Transverse colon (tissue), 4 donors: ENCODE measurements at regions not wholly inside any gene's neighbourhood (a gene's known extent, or its start where the extent isn't known, plus 50 kb on each side); places are given as distances from the start of the nearest gene placed in this dataset.

Experiments
- DNase-seq: peaks from one replicate; pipeline ENCODE4 v3.0.0-alpha.2; 2019
- H3K27ac ChIP-seq, 4 donors: fragments of 200-600 bp; sonication (generic); 2 replicates each; pipeline ENCODE4 v1.5.1; 2016 to 2018; ENCODE audit warnings: inconsistent platforms in 4 of 4
- H3K27me3 ChIP-seq: fragments of 200-600 bp; sonication (generic); 2 replicates; pipeline ENCODE4 v1.5.1; 2017; ENCODE audit warnings: inconsistent platforms
- H3K36me3 ChIP-seq, 4 donors: fragments of 200-600 bp; sonication (generic); 2 replicates each; pipeline ENCODE4 v1.5.1; 2017 to 2019; ENCODE audit warnings: inconsistent platforms in 4 of 4
- H3K4me1 ChIP-seq, 4 donors: fragments of 200-600 bp; sonication (generic); 2 replicates each; pipeline ENCODE4 v1.5.1; 2017 to 2020; ENCODE audit warnings: inconsistent platforms in 4 of 4
- H3K4me3 ChIP-seq, 4 donors: fragments of 200-600 bp; sonication (generic); 1 replicate in 1 of 4; 2 replicates in 3 of 4; pipeline versions ENCODE4 v1.5.1 to v1.6.1; 2017 to 2019; ENCODE audit warnings: inconsistent platforms in 4 of 4
- H3K9me3 ChIP-seq, 2 donors: fragments of 200-600 bp; sonication (generic); 2 replicates each; pipeline ENCODE4 v1.5.1; 2017 to 2019; ENCODE audit warnings: inconsistent platforms in 2 of 2
- EP300 ChIP-seq: sonication (generic); formaldehyde crosslinking; IDR thresholded peaks from one replicate; pipeline ENCODE4 v1.6.1; 2017; ENCODE audit warnings: antibody characterized with exemption, low read depth
- POLR2A ChIP-seq: fragments of 450-650 bp; IDR thresholded peaks from one replicate; pipeline ENCODE4 v1.6.1; 2016; ENCODE audit warnings: antibody characterized with exemption, mild to moderate bottlenecking, moderate library complexity
- POLR2AphosphoS5 ChIP-seq, 3 donors: sonication (generic); formaldehyde crosslinking; IDR thresholded peaks; one replicate each; pipeline ENCODE4 v1.6.1; 2016; ENCODE audit warnings: antibody characterized with exemption in 3 of 3
- WGBS, 2 donors: methylation state at CpG; one replicate each; pipeline ENCODE4 v1.1.5; 2018; ENCODE audit warnings: low coverage in 1 of 2; 5-methylcytosine and 5-hydroxymethylcytosine counted together
- in situ Hi-C, 4 donors: fragments of 200-750 bp; cut with MboI; loops; one replicate each; pipeline versions ENCODE4 v1.15.0 to v1.15.1; 2017; ENCODE audit warnings: low sequenced_read_pairs in 3 of 4, low pct_ligation_motif_present in 1 of 4, low pct_unique_long_range_greater_than_20kb in 1 of 4
- intact Hi-C: fragments of 100-400 bp; cut with DNase I; formaldehyde crosslinking; loops from one replicate; pipeline ENCODE4 v1.15.1; 2023; ENCODE audit warnings: low total_unique reads
- TF ChIP-seq, protein P1 (sequence below), 5 experiments: fragments of 200-600 bp in 3 of 5; fragments of 450-650 bp in 2 of 5; sonication (generic) in 3 of 5; IDR thresholded peaks; 1 replicate in 2 of 5; 2 replicates in 3 of 5; pipeline ENCODE4 v1.5.1; 2016 to 2017; ENCODE audit warnings: antibody characterized with exemption in 5 of 5, inconsistent platforms in 3 of 5, mild to moderate bottlenecking in 2 of 5, moderate library complexity in 1 of 5

DNA sequence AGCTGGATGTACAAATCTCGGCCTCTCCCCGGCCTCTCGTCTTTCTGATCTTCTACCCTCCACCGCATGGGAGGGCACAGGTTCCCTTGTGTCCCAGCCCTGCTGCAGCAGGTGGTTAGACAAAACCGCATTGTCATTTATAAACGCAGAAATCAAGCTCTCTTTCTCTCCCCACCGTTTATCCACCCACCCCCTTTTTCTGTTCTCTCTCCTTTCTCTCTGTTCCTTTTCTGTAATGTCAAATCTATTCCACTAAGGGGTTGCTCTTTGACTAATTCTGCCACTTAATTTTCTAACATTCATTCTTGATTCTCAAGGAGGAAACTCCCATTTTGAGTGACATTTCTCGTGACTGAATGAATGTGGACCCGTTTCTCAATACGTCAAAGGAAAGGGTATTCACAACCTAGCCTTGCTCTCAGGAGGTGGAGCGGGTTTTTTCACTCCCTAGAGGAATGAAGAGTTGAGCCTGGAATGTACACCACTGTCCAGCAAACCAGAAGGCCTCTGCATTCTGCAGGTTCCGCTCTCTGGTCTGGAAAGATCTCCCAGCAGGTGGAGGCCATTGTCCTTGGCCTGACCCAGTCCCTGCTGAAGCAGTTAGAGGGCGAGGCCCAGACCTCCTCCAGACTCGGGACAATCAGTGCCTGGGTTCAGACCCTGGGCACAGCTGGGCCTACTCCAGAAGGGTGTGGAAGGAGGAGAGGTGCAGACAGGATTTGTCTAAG, 70.9 kb upstream of the ENPP6 start:
- H3K4me3 ChIP-seq: no peak overlapping the region
- WGBS, 2 donors: 62 to 82% methylated on average over 4 to 13 of the region's 14 CpGs

DNA sequence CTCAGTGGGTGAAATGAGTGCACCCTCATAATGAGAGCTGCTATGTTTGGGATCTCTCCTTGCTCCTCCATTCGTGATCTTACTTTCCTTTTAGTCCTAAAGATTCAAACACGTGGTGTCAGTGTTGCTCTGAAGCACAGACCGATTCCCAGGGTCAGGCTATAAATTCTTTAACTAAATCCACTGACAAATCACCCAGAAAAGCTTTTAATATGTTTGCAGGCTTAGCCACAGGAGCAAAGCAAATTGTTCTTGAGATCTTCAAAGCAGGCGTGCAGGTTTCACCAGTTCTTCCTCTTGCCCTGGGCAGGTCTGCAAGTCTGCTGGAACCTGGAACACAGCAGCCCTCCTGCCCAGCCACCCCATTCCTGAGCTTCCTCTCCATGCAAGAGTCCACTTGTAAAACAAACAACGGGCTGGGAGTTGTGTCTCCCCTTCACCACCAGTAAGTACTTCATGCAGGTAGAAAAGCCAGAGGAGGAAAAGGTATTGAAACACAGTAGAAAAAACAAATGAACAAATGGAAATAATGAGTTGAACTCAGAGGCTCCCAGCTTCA, 70.1 kb upstream of the ENPP6 start:
- WGBS, 2 donors: 13 to 33% methylated on average over 1 to 5 of the region's 5 CpGs
- intact Hi-C loops: loop anchor here (10.0 kb wide), 1 partner anchor 257 kb away; no protein-coding TSS in a partner anchor
- Histone ChIP-seq H3K4me3 (no peak overlapping the region), H3K9me3 (no peaks in the 10 kb centered on the region), H3K27ac (peak overlapping the region; percentile 49 to 77 (median 64)), H3K27me3 (no peaks in the 10 kb centered on the region), H3K36me3 (no peaks in the 10 kb centered on the region), H3K4me1 (peaks cover under 1 to 28% (median 18%) of the 10 kb centered on the region in 4 donors)
- DNase-seq: peak; percentile 40
- TF ChIP-seq POLR2A: no peak
- TF ChIP-seq, protein P1, sequence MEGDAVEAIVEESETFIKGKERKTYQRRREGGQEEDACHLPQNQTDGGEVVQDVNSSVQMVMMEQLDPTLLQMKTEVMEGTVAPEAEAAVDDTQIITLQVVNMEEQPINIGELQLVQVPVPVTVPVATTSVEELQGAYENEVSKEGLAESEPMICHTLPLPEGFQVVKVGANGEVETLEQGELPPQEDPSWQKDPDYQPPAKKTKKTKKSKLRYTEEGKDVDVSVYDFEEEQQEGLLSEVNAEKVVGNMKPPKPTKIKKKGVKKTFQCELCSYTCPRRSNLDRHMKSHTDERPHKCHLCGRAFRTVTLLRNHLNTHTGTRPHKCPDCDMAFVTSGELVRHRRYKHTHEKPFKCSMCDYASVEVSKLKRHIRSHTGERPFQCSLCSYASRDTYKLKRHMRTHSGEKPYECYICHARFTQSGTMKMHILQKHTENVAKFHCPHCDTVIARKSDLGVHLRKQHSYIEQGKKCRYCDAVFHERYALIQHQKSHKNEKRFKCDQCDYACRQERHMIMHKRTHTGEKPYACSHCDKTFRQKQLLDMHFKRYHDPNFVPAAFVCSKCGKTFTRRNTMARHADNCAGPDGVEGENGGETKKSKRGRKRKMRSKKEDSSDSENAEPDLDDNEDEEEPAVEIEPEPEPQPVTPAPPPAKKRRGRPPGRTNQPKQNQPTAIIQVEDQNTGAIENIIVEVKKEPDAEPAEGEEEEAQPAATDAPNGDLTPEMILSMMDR (IDR thresholded peaks at IDR 0.05): peak in 4 of 5 experiments; percentile 17 to 22 (median 19)
- in situ Hi-C loops: loop anchor here in 3 of 4 donors (10.0 kb wide), 2 partner anchors 187 to 247 kb away; partner anchors contain the start of gene IRF2 (in 1 of the 3)

More for the DNA sequence above, 70.9 kb upstream of the ENPP6 start:
- Histone ChIP-seq H3K36me3 (no peaks in the 10 kb centered on the region), H3K27ac (peak overlapping the region; percentile 49 to 77 (median 64)), H3K27me3 (no peaks in the 10 kb centered on the region), H3K4me1 (peaks cover 0 to 30% (median 22%) of the 10 kb centered on the region in 4 donors), H3K9me3 (no peaks in the 10 kb centered on the region)
- no peak for TF ChIP-seq POLR2A
- no peak for TF ChIP-seq POLR2AphosphoS5 (IDR thresholded peaks at IDR 0.05)
- TF ChIP-seq, protein P1 (IDR thresholded peaks at IDR 0.05): no peak
- TF ChIP-seq EP300: no peak
- in situ Hi-C loops (loop anchor here in 3 of 4 donors (10.0 kb wide), 2 partner anchors 186 to 246 kb away; partner anchors contain the start of gene IRF2 (in 1 of the 3)), intact Hi-C loops (loop anchor here (10.0 kb wide), 1 partner anchor 256 kb away; no protein-coding TSS in a partner anchor)
- DNase-seq: peak; percentile 48

DNA sequence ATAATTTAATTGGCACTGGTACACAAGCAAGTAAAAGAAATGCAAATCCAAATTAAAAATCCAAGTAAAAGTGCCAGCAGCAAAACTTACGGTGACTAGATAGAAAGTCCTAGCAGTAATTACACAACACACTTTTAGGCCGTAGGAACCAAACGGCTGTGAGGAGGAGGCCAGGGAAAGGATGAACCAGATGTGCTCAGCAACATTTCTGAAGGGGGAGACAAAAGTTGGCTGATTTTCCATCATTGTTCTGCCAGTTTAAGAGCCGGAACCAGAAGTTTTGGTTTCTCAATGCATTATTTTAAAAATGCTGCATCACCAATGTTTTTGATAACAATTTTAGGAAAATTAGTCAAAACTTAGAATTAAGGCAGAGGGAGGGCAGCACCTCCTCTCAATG, 68.7 kb upstream of the ENPP6 start:
- TF ChIP-seq POLR2AphosphoS5 (IDR thresholded peaks at IDR 0.05) (no peak), EP300 (no peak), POLR2A (no peak)
- TF ChIP-seq, protein P1 (IDR thresholded peaks at IDR 0.05): no peak
- Histone ChIP-seq H3K27me3 (no peaks in the 10 kb centered on the region), H3K9me3 (no peaks in the 10 kb centered on the region), H3K36me3 (no peaks in the 10 kb centered on the region), H3K4me1 (peaks cover 9 to 42% (median 30%) of the 10 kb centered on the region in 4 donors), H3K27ac (no peak overlapping the region), H3K4me3 (no peak overlapping the region)
- no peak for DNase-seq
- intact Hi-C loops: loop anchor here (10.0 kb wide), 1 partner anchor 258 kb away; no protein-coding TSS in a partner anchor
- 69 to 84% methylated on average over 4 of the region's 4 CpGs for WGBS, 2 donors
- in situ Hi-C loops: loop anchor here in 3 of 4 donors (10.0 kb wide), 2 partner anchors 188 to 248 kb away; partner anchors contain the start of gene IRF2 (in 1 of the 3)

DNA sequence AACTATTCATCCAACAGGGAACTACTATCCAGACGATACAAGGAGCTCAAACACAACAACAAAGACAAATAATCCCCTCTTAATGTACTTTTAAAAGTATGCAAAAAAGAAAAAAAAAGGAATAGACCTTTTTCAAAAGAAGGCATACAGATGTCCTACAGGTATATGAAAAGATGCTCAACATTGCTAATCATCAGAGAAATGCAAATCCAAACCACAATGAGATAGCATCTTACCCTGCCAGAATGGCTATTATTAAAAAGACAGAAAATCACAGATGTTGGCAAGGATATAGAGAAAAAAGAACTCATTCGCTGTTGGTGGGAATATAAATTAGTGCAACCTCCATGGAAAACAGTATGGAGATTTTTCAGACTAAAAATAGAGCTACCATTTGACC, 67.1 kb upstream of the ENPP6 start:
- in situ Hi-C loops (loop anchor here in 3 of 4 donors (10.0 kb wide), 2 partner anchors 190 to 250 kb away; partner anchors contain the start of gene IRF2 (in 1 of the 3)), intact Hi-C loops (loop anchor here (10.0 kb wide), 1 partner anchor 260 kb away; no protein-coding TSS in a partner anchor)
- DNase-seq: no peak
- Histone ChIP-seq H3K4me1 (peaks cover 9 to 52% (median 30%) of the 10 kb centered on the region in 4 donors), H3K27ac (peak overlapping the region in 2 of 4 donors; percentile 74 to 81), H3K4me3 (no peak overlapping the region), H3K9me3 (no peaks in the 10 kb centered on the region), H3K36me3 (no peaks in the 10 kb centered on the region), H3K27me3 (no peaks in the 10 kb centered on the region)
- TF ChIP-seq, protein P1 (IDR thresholded peaks at IDR 0.05): no peak
- TF ChIP-seq POLR2A (no peak), EP300 (no peak), POLR2AphosphoS5 (IDR thresholded peaks at IDR 0.05) (no peak)
- 80 to 88% methylated on average over 2 of the region's 2 CpGs for WGBS, 2 donors
